ENCODE measurements at regions not wholly inside any gene's neighbourhood (a gene's known extent, or its start where the extent isn't known, plus 50 kb on each side); places are given as distances from the start of the nearest gene placed in this dataset.

DNA sequence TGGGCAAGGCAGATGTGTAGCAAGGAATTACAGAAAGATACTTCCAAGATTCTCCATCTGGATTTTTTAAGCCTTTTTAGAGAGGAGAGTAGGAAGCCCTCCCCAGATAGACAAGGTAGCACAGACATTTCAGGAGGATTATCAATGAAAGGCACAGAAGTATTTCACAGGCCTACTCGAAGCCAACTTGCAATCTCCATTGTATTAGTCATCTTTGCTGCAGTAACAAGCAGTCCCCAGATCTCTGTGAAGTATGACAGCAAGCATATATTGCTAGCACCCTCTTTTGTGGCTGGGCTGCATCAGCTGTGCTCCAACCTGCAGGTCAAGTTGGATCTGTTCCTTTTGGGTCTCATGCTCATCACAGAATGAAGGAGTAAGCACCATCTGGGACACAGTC lies 101.6 kb downstream of the MAF start:
- DNase-seq (ENCODE audit: insufficient read length, low spot score) (no peak), FAIRE-seq (no peak)

DNA sequence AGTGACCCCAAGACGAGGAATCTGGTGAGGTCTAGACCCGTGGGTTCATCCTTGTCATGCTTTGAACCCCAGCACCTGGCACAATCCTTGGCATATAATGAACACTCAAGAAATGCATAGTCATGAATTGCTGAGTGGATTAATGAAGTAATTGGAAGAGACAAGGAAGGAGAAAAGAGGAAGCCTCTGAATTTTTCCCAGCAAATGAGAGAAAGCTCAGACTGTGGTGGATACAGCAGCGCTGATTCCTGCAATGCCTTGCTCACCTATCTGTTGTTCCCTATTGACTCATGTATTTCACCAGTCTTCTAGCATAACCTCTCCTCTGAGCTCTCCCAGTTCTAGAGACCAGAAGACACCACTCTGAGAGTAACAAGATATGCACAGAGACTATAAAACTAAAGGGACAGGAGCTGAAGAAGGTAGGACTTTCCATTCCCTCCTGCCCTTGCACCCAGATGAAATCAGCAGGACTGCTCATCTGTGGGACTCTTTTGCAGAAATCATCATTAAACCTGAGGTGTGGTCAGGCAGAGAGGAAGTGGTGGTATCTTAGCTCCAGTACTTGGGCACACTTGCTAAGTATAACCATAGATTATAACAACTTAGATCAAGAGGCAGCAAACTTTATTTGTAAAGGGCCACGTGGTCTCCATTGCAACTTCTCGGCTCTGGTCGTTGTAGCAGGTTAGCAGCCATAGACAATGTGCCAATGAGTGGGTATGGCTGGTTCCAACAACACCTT lies 102.8 kb downstream of the MAF start:
- no peak for DNase-seq (ENCODE audit: insufficient read length, low spot score)

DNA sequence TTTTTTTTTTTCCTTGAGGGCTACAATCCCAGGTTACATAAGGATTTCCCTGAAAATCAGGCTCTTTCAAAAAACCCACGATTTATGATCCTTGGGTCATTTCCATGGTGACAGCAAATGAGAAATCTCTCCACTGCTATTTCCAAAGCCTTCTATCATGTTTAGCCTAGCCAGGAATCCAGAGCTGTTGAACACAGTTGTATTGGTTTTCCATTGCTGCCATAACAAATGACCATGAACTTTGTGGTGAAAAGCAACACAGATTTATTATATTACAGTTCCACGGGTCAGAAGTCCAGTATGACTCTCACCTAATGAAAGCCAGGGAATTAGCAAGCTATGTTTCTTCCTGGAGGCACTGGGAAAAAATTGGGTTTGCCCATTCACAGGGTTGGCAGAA lies 106.6 kb downstream of the MAF start:
- FAIRE-seq, result no peak
- no peak for DNase-seq (ENCODE audit: insufficient read length, low spot score)

More for the DNA sequence above, 102.8 kb downstream of the MAF start:
- FAIRE-seq, result no peak

DNA sequence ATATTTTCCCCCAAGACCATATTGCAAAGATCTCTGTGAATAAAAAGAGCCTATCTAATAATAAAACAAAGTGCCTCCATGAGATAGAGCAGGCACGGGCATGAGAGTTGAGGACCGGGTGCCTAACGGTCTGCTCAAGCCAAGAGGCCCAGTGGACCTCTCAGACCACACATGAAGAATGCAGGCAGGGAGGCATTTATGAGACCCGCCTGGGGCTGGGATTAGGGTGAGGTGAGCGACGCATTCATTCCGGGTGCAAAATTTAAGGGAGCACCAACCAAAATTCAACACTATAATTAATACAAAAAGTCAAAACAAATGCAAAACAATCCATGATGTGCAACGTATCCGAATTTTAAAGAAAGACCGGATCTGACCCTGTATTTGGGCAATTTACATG lies 108.5 kb downstream of the MAF start:
- DNase-seq (ENCODE audit: insufficient read length, low spot score) (no peak), FAIRE-seq (no peak)

DNA sequence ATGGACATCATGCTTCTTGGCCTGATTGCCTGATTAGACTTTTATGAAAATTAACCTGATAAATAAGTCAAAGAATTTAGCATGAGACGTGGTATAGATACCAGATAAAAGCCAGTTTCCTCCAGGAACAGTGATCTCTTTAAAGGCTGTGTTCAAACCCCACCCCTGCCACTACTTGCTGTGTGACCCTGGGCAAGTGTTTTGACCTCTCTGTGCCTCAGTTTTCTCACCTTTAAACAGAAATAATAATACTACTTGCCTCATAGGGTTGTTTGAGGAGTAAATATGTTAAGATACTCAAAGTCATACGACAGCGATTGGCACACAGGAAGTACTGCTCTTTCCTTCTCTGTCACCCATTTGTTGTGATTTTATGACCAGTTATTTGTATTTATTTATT lies 115.5 kb downstream of the MAF start:
- no peak for FAIRE-seq

DNA sequence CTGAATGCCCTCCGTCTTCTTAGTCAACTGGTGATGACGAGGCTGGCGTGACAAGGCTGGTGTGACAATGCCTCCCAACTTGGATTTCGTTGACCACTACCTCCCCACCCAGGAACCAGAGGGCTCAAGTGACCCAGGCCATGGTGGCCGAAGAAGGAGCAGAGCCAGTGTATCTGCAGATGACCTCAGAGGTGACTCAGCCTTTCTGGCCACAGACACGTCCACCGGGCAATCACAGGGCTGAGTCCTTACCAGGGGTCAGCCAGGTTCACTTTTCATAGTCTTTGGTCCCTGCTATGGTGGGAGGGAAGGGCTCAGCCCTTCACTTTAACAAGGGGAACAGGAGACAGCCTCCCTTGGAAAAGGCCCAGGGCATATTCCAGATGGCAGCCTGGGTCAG lies 116.3 kb downstream of the MAF start:
- DNase-seq (ENCODE audit: insufficient read length, low spot score) (no peak), FAIRE-seq (no peak)

More for the DNA sequence above, 115.5 kb downstream of the MAF start:
- DNase-seq (ENCODE audit: insufficient read length, low spot score), result no peak

DNA sequence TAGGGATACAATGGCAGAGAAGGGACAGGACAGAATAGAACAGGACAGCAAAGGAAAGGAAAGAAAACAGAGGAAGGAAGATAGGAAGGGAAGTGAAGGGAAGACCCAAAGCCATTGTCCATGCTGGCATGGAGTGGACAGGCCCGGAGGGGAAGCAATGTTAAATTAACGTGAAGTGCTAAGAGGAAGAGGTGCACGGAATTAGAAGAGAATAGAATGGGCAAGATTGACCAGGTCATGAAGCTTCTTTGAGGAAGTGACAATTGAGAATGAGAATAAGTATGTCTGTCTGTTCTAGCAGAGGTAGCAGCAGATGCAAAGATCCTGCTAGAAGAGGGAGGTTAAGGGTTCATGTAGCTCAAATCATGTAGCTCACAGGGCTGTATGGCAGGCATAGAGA lies 117.2 kb downstream of the MAF start:
- no peak for FAIRE-seq
- DNase-seq (ENCODE audit: insufficient read length, low spot score), result no peak

DNA sequence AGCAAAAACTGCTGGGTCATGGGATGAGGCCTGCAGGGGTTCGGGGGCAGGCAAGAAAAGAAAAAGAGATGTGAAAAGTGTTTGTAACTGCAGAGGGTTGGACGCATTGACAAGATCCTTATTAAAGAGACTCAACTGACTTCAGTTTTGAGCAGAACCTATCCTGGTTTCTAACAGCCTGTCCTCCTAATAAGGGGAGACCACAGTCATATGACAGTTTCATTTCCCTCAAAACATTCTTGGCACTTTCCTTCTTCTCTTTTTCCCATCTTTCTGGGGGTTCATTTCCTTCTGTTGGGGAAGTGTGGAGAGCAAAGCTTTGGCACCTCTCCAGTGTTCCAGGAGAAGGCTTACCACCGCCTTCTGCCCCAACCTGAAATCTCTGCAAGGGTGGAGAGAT lies 118.5 kb downstream of the MAF start:
- DNase-seq (ENCODE audit: insufficient read length, low spot score) (no peak), FAIRE-seq (no peak)

DNA sequence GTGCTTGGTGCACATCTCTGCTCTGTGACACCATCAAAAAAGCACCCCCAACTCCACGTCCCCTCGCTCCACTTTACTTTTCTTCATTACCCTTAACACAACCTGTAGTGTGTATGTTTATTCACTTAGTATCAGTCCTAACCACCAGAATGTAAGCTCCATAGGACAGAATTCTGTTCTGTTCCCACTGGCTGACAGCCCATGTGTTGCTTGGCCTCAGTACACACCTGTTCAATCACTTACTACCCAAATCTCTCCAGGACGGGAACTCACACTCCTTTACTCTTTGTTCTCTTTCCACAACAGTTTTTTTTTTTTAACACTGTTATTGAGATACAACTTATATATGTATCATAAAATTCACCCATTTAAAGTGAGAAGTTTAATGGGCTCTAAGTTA lies 119.6 kb downstream of the MAF start:
- FAIRE-seq, result no peak
- no peak for DNase-seq (ENCODE audit: insufficient read length, low spot score)

DNA sequence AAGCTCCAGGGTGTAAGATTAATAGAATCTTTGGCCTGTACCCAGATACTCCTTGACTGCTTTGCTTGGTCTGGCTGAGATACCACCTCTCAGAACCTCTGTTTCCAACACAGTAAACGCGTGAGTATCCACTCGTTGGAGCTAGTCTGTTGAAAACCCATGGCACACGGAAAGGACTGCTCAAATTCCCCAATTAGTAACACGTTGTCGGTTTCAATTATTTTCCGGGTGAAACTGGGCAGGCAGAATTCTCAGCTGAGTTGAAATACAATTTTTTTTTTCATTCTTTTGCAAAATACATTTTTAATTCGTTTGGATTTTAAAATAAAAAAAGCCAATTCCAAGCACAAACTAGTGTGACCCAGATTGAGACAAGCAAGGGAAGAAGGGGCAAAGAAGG lies 120.5 kb downstream of the MAF start:
- FAIRE-seq, result no peak

DNA sequence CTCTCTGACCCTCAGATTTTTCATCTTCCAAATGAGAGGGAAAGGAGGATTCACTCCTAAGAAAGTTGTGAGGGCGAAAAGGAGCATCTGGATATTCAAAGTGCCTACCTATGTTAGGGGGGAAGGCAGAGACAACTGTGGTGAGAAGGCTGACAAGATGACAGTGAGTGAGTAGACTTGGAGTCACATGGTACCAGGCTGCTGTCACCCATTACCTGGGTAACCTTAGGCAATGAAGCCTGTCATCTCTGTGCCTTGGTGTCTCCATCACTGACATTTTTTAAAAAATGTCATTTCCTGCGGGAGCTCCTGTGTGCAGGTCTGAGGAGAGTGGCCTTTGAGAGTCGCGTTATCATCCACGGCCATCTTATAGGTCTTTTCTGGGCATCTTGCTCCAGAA lies 124.0 kb downstream of the MAF start:
- FAIRE-seq, result no peak
- DNase-seq (ENCODE audit: insufficient read length, low spot score), result no peak

More for the DNA sequence above, 120.5 kb downstream of the MAF start:
- DNase-seq (ENCODE audit: insufficient read length, low spot score), result no peak

DNA sequence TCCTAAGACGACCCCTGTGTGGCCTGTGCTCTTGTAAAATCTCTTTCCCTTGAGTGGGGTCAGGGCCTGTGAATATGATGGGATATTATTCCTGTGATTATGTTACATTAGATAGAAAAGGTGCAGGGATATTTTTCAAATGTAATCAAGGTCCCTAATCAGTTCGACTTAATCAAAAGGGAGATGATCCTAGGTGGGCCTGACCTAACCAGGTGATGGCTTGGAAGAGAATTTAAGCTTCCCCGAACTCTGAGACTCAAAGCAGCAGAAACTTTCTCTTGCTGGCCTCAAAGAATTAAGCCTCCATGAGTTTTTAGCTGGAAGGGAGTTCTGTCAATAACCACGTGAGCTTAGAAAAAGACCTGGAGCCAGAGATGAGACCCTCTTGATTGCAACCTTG lies 124.7 kb downstream of the MAF start:
- FAIRE-seq (no peak), DNase-seq (ENCODE audit: insufficient read length, low spot score) (no peak)

DNA sequence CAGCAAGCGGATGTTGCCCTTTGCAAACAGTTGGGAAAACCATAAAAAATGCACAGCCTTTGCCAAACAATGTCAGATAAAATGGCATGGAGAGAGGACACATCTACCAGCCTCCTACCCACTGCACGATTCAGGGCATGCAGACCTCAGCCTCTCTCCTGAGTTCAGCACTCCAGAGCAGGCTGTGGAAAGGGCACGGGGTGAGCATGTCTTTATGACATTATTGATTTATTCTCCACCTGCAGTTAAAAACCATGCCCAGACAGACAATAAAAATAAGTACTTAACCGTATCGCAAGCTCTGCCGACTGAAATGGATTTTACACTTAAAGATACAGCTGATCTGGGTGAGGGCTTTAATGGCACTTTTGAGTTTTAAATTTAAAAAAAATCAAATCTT lies 127.1 kb downstream of the MAF start:
- DNase-seq (ENCODE audit: insufficient read length, low spot score), result no peak
- FAIRE-seq, result no peak

DNA sequence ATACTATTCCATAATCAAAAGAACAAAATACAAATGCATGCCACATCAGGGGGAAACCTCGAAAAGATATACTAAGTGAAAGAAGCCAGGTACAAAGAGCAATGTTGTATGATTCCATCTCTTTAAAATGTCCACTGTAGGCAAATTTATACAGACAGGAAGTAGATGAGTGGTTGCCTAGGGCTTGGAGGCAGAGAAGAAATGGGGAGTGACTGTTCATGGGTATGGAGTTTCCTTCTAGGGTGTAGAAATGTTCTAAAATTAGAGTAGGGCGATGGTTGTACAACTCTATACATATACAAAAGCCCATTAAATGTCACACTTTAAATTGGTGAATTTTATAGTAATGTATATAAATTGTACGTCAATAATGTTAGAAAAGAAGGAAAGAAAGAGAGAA lies 128.1 kb downstream of the MAF start:
- DNase-seq (ENCODE audit: insufficient read length, low spot score) (no peak), FAIRE-seq (no peak)

DNA sequence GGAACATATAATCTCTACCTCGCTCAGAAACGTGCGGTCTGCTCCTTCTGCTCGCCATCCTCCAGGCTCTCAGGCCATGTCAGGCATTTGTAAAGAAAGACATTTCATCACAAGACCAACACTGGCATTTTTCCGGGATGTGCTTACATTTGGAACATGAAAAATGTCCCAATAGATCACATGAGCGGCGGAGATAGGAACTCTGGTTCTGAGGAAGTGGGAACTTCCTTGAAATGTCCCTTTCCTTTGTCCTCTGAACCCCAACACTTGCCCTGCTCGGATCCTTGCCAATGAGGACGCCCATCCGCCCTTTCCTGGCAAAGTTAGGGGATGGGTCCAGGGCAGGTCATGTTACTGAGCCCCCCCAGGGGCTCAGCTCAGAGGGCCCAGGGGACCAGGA lies 130.5 kb downstream of the MAF start:
- no peak for DNase-seq (ENCODE audit: insufficient read length, low spot score)
- no peak for FAIRE-seq

DNA sequence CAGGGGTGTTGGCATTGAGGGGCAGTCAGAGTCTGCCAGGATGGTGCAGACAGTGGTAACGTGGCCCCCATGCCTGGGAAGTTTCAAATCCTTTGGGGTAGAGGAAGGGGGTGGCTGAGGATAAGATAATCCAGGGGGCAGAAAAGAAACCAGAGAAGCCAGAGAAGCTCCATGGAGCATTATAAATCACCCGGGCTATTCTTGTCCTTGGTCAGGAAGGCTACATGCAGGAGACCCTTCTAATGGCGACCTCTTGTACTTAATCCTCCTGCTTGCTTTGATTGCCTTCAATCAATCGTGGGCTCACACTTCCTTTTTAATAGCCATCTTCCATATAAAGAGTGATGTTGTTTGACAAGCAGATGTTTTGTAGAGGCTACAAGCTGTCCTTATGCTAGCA lies 131.9 kb downstream of the MAF start:
- no peak for FAIRE-seq
- no peak for DNase-seq (ENCODE audit: insufficient read length, low spot score)

DNA sequence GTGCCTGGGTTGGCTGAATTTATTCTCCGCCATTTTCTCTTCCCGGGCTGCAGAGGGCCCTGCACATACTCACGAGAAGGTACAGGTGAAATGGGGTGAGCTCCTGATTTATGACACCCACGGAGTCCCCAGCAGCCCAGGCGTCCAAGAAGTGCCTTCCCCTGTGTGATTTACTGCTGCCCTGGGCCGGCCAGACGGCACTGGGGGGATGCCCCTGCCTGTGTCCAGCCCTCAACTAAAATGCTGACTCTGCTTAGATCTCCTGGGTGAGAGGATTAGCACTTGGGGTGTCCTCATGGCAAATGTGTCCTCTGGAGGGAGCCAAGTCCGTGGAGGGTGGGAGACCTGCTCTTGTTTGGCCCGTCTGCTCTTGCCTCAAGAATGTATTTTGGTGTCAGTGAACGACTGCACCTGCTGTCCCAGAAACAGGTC lies 132.4 kb downstream of the MAF start:
- DNase-seq (ENCODE audit: insufficient read length, low spot score), result no peak
- FAIRE-seq, result no peak

DNA sequence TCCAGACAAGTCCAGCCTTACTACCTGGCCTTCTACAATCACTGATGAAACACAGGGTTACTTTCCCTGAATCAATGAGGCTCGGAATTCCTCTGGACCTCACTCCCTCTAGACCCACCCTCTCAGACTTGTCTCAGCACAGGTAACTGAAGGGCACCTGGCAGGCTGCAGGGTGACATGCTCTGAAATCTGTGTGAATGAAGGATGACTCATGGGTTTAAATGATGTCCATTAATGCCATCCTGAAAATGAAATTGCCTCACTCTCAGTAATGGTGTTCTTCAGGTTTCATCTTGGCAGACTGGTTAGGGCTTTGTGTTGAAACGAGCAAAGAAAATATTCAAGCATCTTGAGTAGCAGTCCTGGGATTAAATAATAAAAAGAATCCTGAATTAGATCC lies 134.4 kb downstream of the MAF start:
- no peak for DNase-seq (ENCODE audit: insufficient read length, low spot score)

DNA sequence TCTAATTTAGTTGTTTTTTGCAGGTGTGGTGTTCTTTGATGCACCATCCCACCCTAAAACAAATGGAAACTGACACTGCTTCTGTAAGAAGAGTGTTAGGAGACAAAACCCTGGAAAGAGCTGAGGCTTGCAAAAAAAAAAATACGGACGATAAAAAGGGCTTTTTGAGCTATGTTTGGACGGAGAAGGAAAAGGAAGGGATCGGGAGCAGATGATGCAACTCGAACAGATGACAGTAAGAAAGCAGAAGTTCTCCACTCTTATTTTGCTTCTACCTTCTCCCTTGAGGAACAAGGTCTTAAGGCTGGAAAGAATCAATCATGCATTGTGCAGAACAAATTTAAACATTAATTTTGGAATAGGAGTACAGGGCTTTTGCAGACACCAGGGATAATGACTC lies 136.7 kb downstream of the MAF start:
- FAIRE-seq, result no peak
- no peak for DNase-seq (ENCODE audit: insufficient read length, low spot score)

More for the DNA sequence above, 134.4 kb downstream of the MAF start:
- FAIRE-seq, result no peak

DNA sequence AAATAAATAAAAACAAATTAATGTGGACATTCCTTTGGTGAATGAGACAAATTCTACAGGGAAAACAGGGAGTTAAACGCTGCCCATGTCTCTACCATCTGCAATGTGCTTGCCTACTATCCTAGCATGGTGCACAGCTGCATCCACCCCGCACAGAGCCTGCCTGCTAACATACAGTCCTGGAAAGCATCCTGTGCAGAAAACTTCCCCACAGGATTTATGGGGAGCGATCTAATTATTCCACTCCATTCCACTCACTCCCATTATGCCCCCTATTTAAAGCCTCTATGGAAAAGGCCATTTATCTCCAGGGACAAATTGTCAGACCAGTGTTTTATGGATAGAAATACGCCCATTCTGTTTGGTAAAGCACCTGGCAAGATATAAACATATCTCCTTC lies 144.5 kb downstream of the MAF start:
- FAIRE-seq, result no peak

DNA sequence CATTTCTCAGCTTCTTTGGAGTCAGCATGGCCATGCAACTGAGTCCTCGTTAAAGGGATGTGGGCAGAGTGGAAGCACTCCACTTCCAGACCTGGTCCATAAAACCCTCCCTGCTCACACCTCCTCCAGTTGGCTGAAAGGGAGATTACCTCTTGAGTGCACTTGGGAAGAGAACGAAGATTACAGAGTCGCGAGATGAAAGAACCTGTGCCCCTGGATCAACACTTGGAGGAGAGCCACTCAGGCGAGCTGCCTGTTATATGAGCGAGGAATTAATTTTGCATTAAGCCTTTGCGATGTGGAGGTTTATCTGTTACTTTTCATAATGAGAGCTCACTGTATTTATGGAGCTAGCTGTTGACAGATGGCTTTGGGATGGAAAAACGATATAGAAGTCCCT lies 147.9 kb downstream of the MAF start:
- DNase-seq (ENCODE audit: insufficient read length, low spot score), result no peak
- no peak for FAIRE-seq

More for the DNA sequence above, 144.5 kb downstream of the MAF start:
- no peak for DNase-seq (ENCODE audit: insufficient read length, low spot score)

DNA sequence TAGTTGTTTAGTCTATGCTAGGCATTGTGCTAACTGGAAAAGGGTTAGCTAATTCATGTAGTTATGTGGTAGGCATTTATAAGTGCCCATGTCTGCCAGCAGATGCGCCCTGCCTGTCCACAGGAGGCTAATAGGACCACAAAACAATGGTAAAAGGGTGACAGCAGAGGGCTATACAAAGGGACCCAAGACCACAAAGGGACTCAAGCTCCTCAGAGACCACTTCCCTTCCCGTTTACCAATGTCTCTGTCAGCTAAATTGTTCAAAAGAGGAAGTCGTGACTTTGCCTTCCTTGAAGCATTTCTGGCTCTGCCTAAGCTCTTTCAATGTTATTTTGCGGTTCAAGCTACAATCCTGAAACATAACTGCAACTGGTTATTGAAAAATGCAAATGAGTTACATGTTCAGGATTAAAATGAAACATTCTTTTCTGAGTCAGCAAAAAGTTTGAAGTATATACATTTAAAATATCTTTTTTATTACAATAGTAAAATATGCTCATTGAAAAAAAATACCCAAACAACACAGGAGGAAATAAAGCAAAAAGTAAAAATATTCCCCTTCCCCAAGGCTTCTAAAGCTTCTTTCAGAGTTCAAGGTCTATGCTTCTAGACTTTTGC lies 149.2 kb downstream of the MAF start:
- DNase-seq (ENCODE audit: insufficient read length, low spot score), result peak; percentile 23

DNA sequence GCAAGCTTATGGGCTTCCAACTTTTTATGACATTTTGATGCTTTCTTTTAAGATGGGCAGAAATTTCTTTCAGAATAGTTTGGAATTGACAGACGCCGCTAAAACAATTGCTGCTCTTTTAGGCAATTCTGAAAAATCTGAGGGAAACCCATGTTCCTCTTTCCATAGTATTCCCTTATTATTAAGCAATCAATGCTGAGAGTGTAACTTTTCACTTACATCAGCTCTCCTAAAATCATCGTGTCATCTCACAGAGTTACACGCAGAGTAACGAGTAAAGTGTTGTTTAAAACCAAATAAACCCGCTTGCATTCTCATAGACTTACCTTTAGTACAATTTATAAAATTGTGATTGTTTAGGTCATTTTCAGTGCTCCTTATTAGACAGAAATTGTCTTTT lies 150.6 kb downstream of the MAF start:
- FAIRE-seq, result no peak
- no peak for DNase-seq (ENCODE audit: insufficient read length, low spot score)

More for the DNA sequence above, 149.2 kb downstream of the MAF start:
- peak; percentile 18 for FAIRE-seq

All from GM19239 (cell line).